ENCODE measurements at regions not wholly inside any gene's neighbourhood (a gene's known extent, or its start where the extent isn't known, plus 50 kb on each side); places are given as distances from the start of the nearest gene placed in this dataset.

GRCh38 chr12:115140981-115141655 lies 457.1 kb upstream of the TBX3 start:
- no peak for DNase-seq

GRCh38 chr12:115137812-115138521 lies 454.0 kb upstream of the TBX3 start:
- DNase-seq: no peak

GRCh38 chr12:115135800-115136211 lies 451.8 kb upstream of the TBX3 start:
- DNase-seq: no peak

GRCh38 chr12:115134298-115134697 lies 450.3 kb upstream of the TBX3 start:
- no peak for DNase-seq

- DNase-seq: no peak
Observed at GRCh38 chr12:115132905-115133304, 448.9 kb upstream of the TBX3 start.

- no peak for DNase-seq
Observed at GRCh38 chr12:115132145-115132544, 448.2 kb upstream of the TBX3 start.

- no peak for DNase-seq
Observed at GRCh38 chr12:115129727-115130126, 445.8 kb upstream of the TBX3 start.

- DNase-seq: no peak
Observed at GRCh38 chr12:115121053-115121452, 437.1 kb upstream of the TBX3 start.

- DNase-seq: no peak
Observed at GRCh38 chr12:115118177-115118724, 434.3 kb upstream of the TBX3 start.

GRCh38 chr12:115114140-115114539 lies 430.2 kb upstream of the TBX3 start:
- DNase-seq: no peak

GRCh38 chr12:115109863-115110262 lies 425.9 kb upstream of the TBX3 start:
- no peak for DNase-seq

GRCh38 chr12:115108129-115109100 lies 424.4 kb upstream of the TBX3 start:
- no peak for DNase-seq

GRCh38 chr12:115103884-115104883 lies 420.2 kb upstream of the TBX3 start:
- DNase-seq: no peak

- DNase-seq: no peak
Observed at GRCh38 chr12:115102450-115102849, 418.5 kb upstream of the TBX3 start.

GRCh38 chr12:115101520-115101919 lies 417.5 kb upstream of the TBX3 start:
- no peak for DNase-seq

GRCh38 chr12:115097416-115097815 lies 413.4 kb upstream of the TBX3 start:
- no peak for DNase-seq

GRCh38 chr12:115096588-115097397 lies 412.8 kb upstream of the TBX3 start:
- DNase-seq: no peak

GRCh38 chr12:115095073-115095748 lies 411.2 kb upstream of the TBX3 start:
- no peak for DNase-seq

GRCh38 chr12:115094163-115094816 lies 410.3 kb upstream of the TBX3 start:
- no peak for DNase-seq

- no peak for DNase-seq
Observed at GRCh38 chr12:115093261-115093660, 409.3 kb upstream of the TBX3 start.
